ENCODE measurements at regions not wholly inside any gene's neighbourhood (a gene's known extent, or its start where the extent isn't known, plus 50 kb on each side); places are given as distances from the start of the nearest gene placed in this dataset.

- peak; percentile 0 for DNase-seq (ENCODE audit: low spot score)
Measured at GRCh38 chr9:22508354-22508753, 61.7 kb downstream of the DMRTA1 start.

- DNase-seq (ENCODE audit: low spot score): peak; percentile 0
Measured at GRCh38 chr9:22508790-22509189, 62.2 kb downstream of the DMRTA1 start.

- peak; percentile 0 for DNase-seq (ENCODE audit: low spot score)
Measured at GRCh38 chr9:22512495-22512894, 65.9 kb downstream of the DMRTA1 start.

- peak; percentile 72 for DNase-seq (ENCODE audit: low spot score)
Measured at GRCh38 chr9:22514871-22515270, 68.2 kb downstream of the DMRTA1 start.

GRCh38 chr9:22522206-22522740, 75.6 kb downstream of the DMRTA1 start:
- no peak for DNase-seq (ENCODE audit: low spot score)

- peak; percentile 9 for DNase-seq (ENCODE audit: low spot score)
Measured at GRCh38 chr9:22528485-22528884, 81.9 kb downstream of the DMRTA1 start.

- peak; percentile 24 for DNase-seq (ENCODE audit: low spot score)
Measured at GRCh38 chr9:22529426-22530199, 83.0 kb downstream of the DMRTA1 start.

GRCh38 chr9:22535780-22536179, 89.2 kb downstream of the DMRTA1 start:
- no peak for DNase-seq (ENCODE audit: low spot score)

GRCh38 chr9:22537721-22538120, 91.1 kb downstream of the DMRTA1 start:
- DNase-seq (ENCODE audit: low spot score): no peak

- no peak for DNase-seq (ENCODE audit: low spot score)
Measured at GRCh38 chr9:22548625-22549024, 102.0 kb downstream of the DMRTA1 start.

GRCh38 chr9:22574740-22575139, 128.1 kb downstream of the DMRTA1 start:
- DNase-seq (ENCODE audit: low spot score): no peak

GRCh38 chr9:22580788-22581187, 134.2 kb downstream of the DMRTA1 start:
- DNase-seq (ENCODE audit: low spot score): no peak

- no peak for DNase-seq (ENCODE audit: low spot score)
Measured at GRCh38 chr9:22582221-22582620, 135.6 kb downstream of the DMRTA1 start.

GRCh38 chr9:22588918-22589317, 142.3 kb downstream of the DMRTA1 start:
- DNase-seq (ENCODE audit: low spot score): no peak

- no peak for DNase-seq (ENCODE audit: low spot score)
Measured at GRCh38 chr9:22590336-22591033, 143.9 kb downstream of the DMRTA1 start.

- DNase-seq (ENCODE audit: low spot score): no peak
Measured at GRCh38 chr9:22595805-22596204, 149.2 kb downstream of the DMRTA1 start.

- DNase-seq (ENCODE audit: low spot score): no peak
Measured at GRCh38 chr9:22617156-22617555, 170.5 kb downstream of the DMRTA1 start.

- no peak for DNase-seq (ENCODE audit: low spot score)
Measured at GRCh38 chr9:22622815-22623214, 176.2 kb downstream of the DMRTA1 start.

GRCh38 chr9:22623236-22623635, 176.6 kb downstream of the DMRTA1 start:
- DNase-seq (ENCODE audit: low spot score): no peak

- no peak for DNase-seq (ENCODE audit: low spot score)
Measured at GRCh38 chr9:22625540-22625939, 178.9 kb downstream of the DMRTA1 start.

GRCh38 chr9:22643541-22643940, 196.9 kb downstream of the DMRTA1 start:
- no peak for DNase-seq (ENCODE audit: low spot score)

GRCh38 chr9:22645893-22646292, 199.3 kb downstream of the DMRTA1 start:
- DNase-seq (ENCODE audit: low spot score): no peak

- no peak for DNase-seq (ENCODE audit: low spot score)
Measured at GRCh38 chr9:22649384-22649783, 202.8 kb downstream of the DMRTA1 start.

Data from kidney tubule cell (primary cell).